GM23248 (cell line): ENCODE measurements at regions not wholly inside any gene's neighbourhood (a gene's known extent, or its start where the extent isn't known, plus 50 kb on each side); places are given as distances from the start of the nearest gene placed in this dataset.

Source experiments
- EZH2 ChIP-seq: fragments of 200-600 bp; sonication (generic); IDR thresholded peaks from 2 replicates; pipeline ENCODE4 v1.6.1; 2018; ENCODE audit warnings: antibody characterized with exemption, mild to moderate bottlenecking; ENCODE audit not compliant: insufficient read depth, poor library complexity, severe bottlenecking
- EZH2phosphoT487 ChIP-seq: fragments of 200-600 bp; sonication (generic); IDR thresholded peaks from 2 replicates; pipeline ENCODE4 v1.6.1; 2018; ENCODE audit warnings: antibody characterized with exemption, moderate library complexity, mild to moderate bottlenecking, low read depth; ENCODE audit not compliant: insufficient read depth

DNA sequence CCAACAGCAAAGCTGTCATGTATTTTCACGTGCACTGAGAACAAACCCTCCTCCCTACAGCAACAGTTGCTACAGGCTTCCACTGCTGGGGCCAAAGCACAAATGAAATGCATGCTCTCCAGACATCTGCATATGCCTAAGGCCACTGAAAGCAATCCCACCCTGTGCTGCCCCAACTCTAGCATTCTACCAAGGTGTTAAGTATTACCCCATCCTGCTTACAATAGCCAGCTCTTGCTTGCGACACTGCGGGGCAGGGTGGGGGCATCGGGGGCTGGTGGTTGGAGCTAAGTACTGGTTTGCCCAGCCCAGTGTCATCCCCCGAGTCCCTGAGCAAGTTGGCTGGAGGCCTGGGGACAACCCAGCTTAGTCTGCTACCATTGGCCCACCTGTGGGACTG, 742.5 kb downstream of the TDRD15 start:
- no peak for TF ChIP-seq EZH2
- no peak for TF ChIP-seq EZH2phosphoT487
